Kidney epithelial cell (primary cell): ENCODE measurements at regions not wholly inside any gene's neighbourhood (a gene's known extent, or its start where the extent isn't known, plus 50 kb on each side); places are given as distances from the start of the nearest gene placed in this dataset.

Experiments
- DNase-seq: peaks from one replicate; pipeline ENCODE4 v3.0.0-alpha.2; 2010; ENCODE audit warnings: low read depth
- H3K27me3 ChIP-seq: 2 replicates; pipeline ENCODE4 v1.6.0; 2011; ENCODE audit warnings: low read length; ENCODE audit not compliant: control insufficient read depth, insufficient read depth
- H3K36me3 ChIP-seq: 2 replicates; pipeline ENCODE4 v1.5.1; 2011; ENCODE audit warnings: low read length; ENCODE audit not compliant: control insufficient read depth, insufficient read depth
- H3K4me3 ChIP-seq: 2 replicates; pipeline ENCODE4 v1.5.1; 2011; ENCODE audit warnings: low read depth, mild to moderate bottlenecking, control low read depth, low read length
- CTCF ChIP-seq: IDR thresholded peaks from 2 replicates; pipeline ENCODE4 v1.5.1; 2011; ENCODE audit warnings: mild to moderate bottlenecking, moderate library complexity, low read length, control low read depth, inconsistent platforms; ENCODE audit not compliant: insufficient read depth, poor library complexity, severe bottlenecking

- Histone ChIP-seq H3K4me3 (no peak overlapping the region), H3K27me3 (no peaks in the 10 kb centered on the region), H3K36me3 (no peaks in the 10 kb centered on the region)
- TF ChIP-seq CTCF, result no peak
- no peak for DNase-seq
Measured at GRCh38 chr13:90436697-90437096, 910.8 kb upstream of the MIR17HG start.

- DNase-seq, result no peak
- H3K4me3 ChIP-seq, result no peak overlapping the region
- H3K27me3 ChIP-seq, result no peaks in the 10 kb centered on the region
- TF ChIP-seq CTCF, result no peak
- no peaks in the 10 kb centered on the region for H3K36me3 ChIP-seq
Measured at GRCh38 chr13:90438576-90438975, 908.9 kb upstream of the MIR17HG start.

- no peak for TF ChIP-seq CTCF
- Histone ChIP-seq H3K36me3 (no peaks in the 10 kb centered on the region), H3K27me3 (no peaks in the 10 kb centered on the region), H3K4me3 (no peak overlapping the region)
- DNase-seq, result no peak
Measured at GRCh38 chr13:90443268-90443667, 904.2 kb upstream of the MIR17HG start.

- no peak overlapping the region for H3K4me3 ChIP-seq
- no peaks in the 10 kb centered on the region for H3K36me3 ChIP-seq
- DNase-seq, result no peak
- no peaks in the 10 kb centered on the region for H3K27me3 ChIP-seq
- TF ChIP-seq CTCF, result no peak
Measured at GRCh38 chr13:90444232-90444631, 903.3 kb upstream of the MIR17HG start.

- no peaks in the 10 kb centered on the region for H3K27me3 ChIP-seq
- peak; percentile 85 for DNase-seq
- TF ChIP-seq CTCF, result no peak
- no peaks in the 10 kb centered on the region for H3K36me3 ChIP-seq
- no peak overlapping the region for H3K4me3 ChIP-seq
Measured at GRCh38 chr13:90445179-90445578, 902.3 kb upstream of the MIR17HG start.

- no peak for DNase-seq
- Histone ChIP-seq H3K4me3 (no peak overlapping the region), H3K36me3 (no peaks in the 10 kb centered on the region), H3K27me3 (no peaks in the 10 kb centered on the region)
- no peak for TF ChIP-seq CTCF
Measured at GRCh38 chr13:90447034-90447733, 900.3 kb upstream of the MIR17HG start.
